ENCODE measurements at regions not wholly inside any gene's neighbourhood (a gene's known extent, or its start where the extent isn't known, plus 50 kb on each side); places are given as distances from the start of the nearest gene placed in this dataset.

DNA sequence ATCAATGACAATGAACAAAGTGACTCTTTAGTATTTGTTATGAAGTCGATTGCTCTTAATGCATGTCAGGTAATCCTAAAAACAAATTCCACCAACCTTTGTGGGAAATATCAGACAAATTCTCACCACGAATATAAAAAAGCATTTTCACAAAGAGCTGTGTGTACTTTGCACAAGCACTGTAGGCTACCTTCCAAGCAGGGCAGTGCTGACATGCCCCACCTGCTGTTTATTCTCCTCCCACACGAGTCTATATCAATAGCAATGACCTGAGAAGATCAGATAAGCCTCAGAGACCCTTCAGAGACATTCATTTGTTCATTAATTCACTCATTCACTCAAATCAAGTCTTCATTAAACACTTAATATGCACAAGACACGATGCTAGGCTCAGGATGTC, 469.1 kb downstream of the ZSWIM6 start:
- Mint-ChIP-seq H3K4me1 (no peaks in the 10 kb centered on the region), H3K36me3 (no peaks in the 10 kb centered on the region), H3K27me3 (peaks cover 0 to 15% (median 0%) of the 10 kb centered on the region in 5 donors), H3K27ac (no peak overlapping the region), H3K4me3 (no peak overlapping the region), H3K9me3 (no peaks in the 10 kb centered on the region)
- intact Hi-C loops (cut with micrococcal nuclease) = no loop called here
- POLR2A ChIA-PET = no interaction called here
- ATAC-seq (no peak), DNase-seq (no peak)
- Histone ChIP-seq H3K36me3 (ENCODE audit: control insufficient read depth in 2 of 3, insufficient read depth in 3 of 3, low read length in 3 of 3) (no peaks in the 10 kb centered on the region), H3K27me3 (ENCODE audit: control insufficient read depth in 2 of 2, insufficient read depth in 2 of 2, low read length in 2 of 2) (no peaks in the 10 kb centered on the region), H3K27ac (ENCODE audit: low read depth, low read length) (no peak overlapping the region), H3K4me3 (ENCODE audit: low read length) (no peak overlapping the region), H3K9me3 (ENCODE audit: control insufficient read depth in 2 of 3, low read length in 3 of 3) (no peaks in the 10 kb centered on the region), H3K4me1 (ENCODE audit: control insufficient read depth in 2 of 2, insufficient read depth in 2 of 2, low read length in 2 of 2) (no peaks in the 10 kb centered on the region)
- CTCF ChIA-PET = no interaction called here

DNA sequence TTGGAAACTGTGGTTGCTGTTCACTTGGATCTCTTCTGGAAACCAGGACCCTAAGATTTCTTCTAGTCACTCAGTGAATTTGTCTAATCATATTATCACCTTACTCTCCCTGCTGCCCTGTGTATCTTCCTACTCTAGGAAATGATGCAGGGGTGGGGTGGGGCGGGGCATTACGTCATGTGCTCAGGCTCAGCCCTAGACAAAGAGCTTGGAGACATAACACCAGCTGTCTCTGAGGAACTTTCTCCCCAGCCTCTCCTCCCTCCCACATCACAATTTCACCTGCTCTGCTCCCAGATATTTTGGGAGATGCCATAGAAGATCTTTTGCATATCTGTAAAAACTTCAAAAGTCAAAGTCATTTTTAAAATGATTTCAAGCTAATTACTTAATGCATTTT, 470.4 kb downstream of the ZSWIM6 start:
- Histone ChIP-seq H3K27me3 (ENCODE audit: control insufficient read depth in 2 of 2, insufficient read depth in 2 of 2, low read length in 2 of 2) (no peaks in the 10 kb centered on the region), H3K9me3 (ENCODE audit: control insufficient read depth in 2 of 3, low read length in 3 of 3) (no peaks in the 10 kb centered on the region), H3K27ac (ENCODE audit: low read depth, low read length) (no peak overlapping the region), H3K4me1 (ENCODE audit: control insufficient read depth in 2 of 2, insufficient read depth in 2 of 2, low read length in 2 of 2) (no peaks in the 10 kb centered on the region), H3K36me3 (ENCODE audit: control insufficient read depth in 2 of 3, insufficient read depth in 3 of 3, low read length in 3 of 3) (no peaks in the 10 kb centered on the region), H3K4me3 (ENCODE audit: low read length) (no peak overlapping the region)
- Mint-ChIP-seq H3K4me1 (no peaks in the 10 kb centered on the region), H3K9me3 (peaks cover 0 to 4% (median 0%) of the 10 kb centered on the region in 11 donors), H3K27ac (no peak overlapping the region), H3K27me3 (peaks cover 0 to 15% (median 0%) of the 10 kb centered on the region in 5 donors), H3K36me3 (no peaks in the 10 kb centered on the region), H3K4me3 (no peak overlapping the region)
- no peak for ATAC-seq
- ChIA-PET CTCF (no interaction called here), POLR2A (no interaction called here)
- DNase-seq = no peak
- intact Hi-C loops (cut with micrococcal nuclease) = no loop called here

DNA sequence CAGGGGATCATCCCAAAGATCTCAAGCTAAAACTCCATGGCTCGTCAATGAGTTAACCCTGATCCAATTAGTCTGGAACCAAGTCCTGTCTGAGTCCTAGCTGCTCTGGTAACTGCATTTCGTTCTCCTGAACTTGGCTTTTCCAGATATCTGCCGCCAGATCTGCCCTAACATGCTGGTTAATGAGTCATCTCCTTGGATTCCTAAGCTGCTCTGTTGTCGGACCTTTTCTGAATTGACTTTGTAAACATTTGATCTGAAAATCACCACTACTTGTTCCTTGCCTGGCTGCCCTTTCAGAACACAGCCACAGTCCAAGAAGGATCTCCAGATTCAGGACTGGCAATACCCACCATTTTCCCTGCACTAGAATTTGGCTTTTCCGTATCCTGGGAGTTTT, 473.0 kb downstream of the ZSWIM6 start:
- intact Hi-C loops (cut with micrococcal nuclease) = no loop called here
- peaks cover 0 to 21% (median under 1%) of the 10 kb centered on the region in 5 donors for H3K27me3 Mint-ChIP-seq
- peaks cover 0 to 4% (median 0%) of the 10 kb centered on the region in 11 donors for H3K9me3 Mint-ChIP-seq
- Histone ChIP-seq H3K36me3 (ENCODE audit: control insufficient read depth in 2 of 3, insufficient read depth in 3 of 3, low read length in 3 of 3) (no peaks in the 10 kb centered on the region), H3K27me3 (ENCODE audit: control insufficient read depth in 2 of 2, insufficient read depth in 2 of 2, low read length in 2 of 2) (no peaks in the 10 kb centered on the region), H3K4me1 (ENCODE audit: control insufficient read depth in 2 of 2, insufficient read depth in 2 of 2, low read length in 2 of 2) (no peaks in the 10 kb centered on the region), H3K9me3 (ENCODE audit: control insufficient read depth in 2 of 3, low read length in 3 of 3) (no peaks in the 10 kb centered on the region), H3K27ac (ENCODE audit: low read depth, low read length) (no peak overlapping the region), H3K4me3 (ENCODE audit: low read length) (no peak overlapping the region)
- ChIA-PET CTCF (no interaction called here), POLR2A (no interaction called here)
- H3K36me3 Mint-ChIP-seq = no peaks in the 10 kb centered on the region
- no peak for DNase-seq
- ATAC-seq = no peak
- H3K4me1 Mint-ChIP-seq = no peaks in the 10 kb centered on the region
- no peak overlapping the region for H3K4me3 Mint-ChIP-seq
- H3K27ac Mint-ChIP-seq = no peak overlapping the region

DNA sequence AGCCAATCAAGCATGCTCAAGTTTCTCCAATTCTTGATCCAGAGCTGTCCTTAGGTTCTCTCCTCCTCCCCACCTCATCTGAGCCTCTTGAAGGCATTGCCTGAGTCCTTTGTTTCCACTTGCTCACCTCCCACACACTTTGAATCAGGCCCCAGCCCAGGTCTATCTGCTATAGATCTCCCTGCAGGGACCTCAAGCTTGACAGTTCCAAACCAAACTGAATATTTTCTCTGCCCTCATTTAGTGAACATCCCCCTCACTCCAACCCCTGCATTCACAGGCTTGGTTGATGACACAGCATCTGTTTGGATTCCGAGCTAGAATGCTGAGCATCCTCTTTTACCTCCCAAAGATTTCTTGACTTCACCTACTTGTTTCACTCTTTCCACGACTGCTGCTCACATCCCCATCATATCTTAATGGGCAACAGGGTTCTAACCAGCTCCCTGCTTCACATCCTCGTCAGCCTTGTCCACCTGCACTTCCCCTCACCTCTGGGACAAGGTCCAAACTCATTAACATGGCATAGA, 474.5 kb downstream of the ZSWIM6 start:
- Histone ChIP-seq H3K4me3 (ENCODE audit: low read length) (no peak overlapping the region), H3K27me3 (ENCODE audit: control insufficient read depth in 2 of 2, insufficient read depth in 2 of 2, low read length in 2 of 2) (no peaks in the 10 kb centered on the region), H3K4me1 (ENCODE audit: control insufficient read depth in 2 of 2, insufficient read depth in 2 of 2, low read length in 2 of 2) (no peaks in the 10 kb centered on the region), H3K36me3 (ENCODE audit: control insufficient read depth in 2 of 3, insufficient read depth in 3 of 3, low read length in 3 of 3) (no peaks in the 10 kb centered on the region), H3K27ac (ENCODE audit: low read depth, low read length) (no peak overlapping the region), H3K9me3 (ENCODE audit: control insufficient read depth in 2 of 3, low read length in 3 of 3) (no peaks in the 10 kb centered on the region)
- DNase-seq = no peak
- Mint-ChIP-seq H3K4me1 (peaks cover 0 to 2% (median 0%) of the 10 kb centered on the region in 7 donors), H3K36me3 (no peaks in the 10 kb centered on the region), H3K9me3 (peaks cover 0 to 4% (median 0%) of the 10 kb centered on the region in 11 donors), H3K4me3 (no peak overlapping the region), H3K27ac (no peak overlapping the region), H3K27me3 (peaks cover 0 to 31% (median 11%) of the 10 kb centered on the region in 5 donors)
- ATAC-seq = no peak
- CTCF ChIA-PET = no interaction called here
- intact Hi-C loops (cut with micrococcal nuclease) = no loop called here
- POLR2A ChIA-PET = no interaction called here

DNA sequence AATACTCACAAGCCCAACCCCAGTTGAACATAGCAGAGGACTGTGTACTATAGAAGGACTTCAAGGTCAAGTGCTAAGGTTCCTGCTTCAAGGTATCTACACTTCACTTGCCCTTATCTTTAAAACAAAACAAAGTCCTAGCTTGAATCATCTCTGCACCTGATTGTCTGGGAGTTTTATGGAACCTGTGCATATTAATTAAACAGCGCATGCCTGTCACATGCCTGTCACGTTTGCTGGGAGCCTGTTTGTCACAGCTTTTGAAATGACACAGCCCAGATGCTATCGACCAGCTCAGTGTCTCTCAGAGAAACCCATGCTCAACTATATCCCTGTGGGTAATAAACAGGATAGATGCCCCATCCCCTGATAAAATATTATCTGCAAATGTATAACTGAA, 476.0 kb downstream of the ZSWIM6 start:
- Mint-ChIP-seq H3K36me3 (no peaks in the 10 kb centered on the region), H3K4me3 (no peak overlapping the region), H3K27ac (no peak overlapping the region), H3K4me1 (peaks cover 0 to 2% (median 0%) of the 10 kb centered on the region in 7 donors), H3K9me3 (peaks cover 0 to 4% (median 0%) of the 10 kb centered on the region in 11 donors), H3K27me3 (peaks cover 0 to 34% (median 18%) of the 10 kb centered on the region in 5 donors)
- intact Hi-C loops (cut with micrococcal nuclease) = no loop called here
- Histone ChIP-seq H3K9me3 (ENCODE audit: control insufficient read depth in 2 of 3, low read length in 3 of 3) (no peaks in the 10 kb centered on the region), H3K27me3 (ENCODE audit: control insufficient read depth in 2 of 2, insufficient read depth in 2 of 2, low read length in 2 of 2) (no peaks in the 10 kb centered on the region), H3K27ac (ENCODE audit: low read depth, low read length) (no peak overlapping the region), H3K4me3 (ENCODE audit: low read length) (no peak overlapping the region), H3K4me1 (ENCODE audit: control insufficient read depth in 2 of 2, insufficient read depth in 2 of 2, low read length in 2 of 2) (no peaks in the 10 kb centered on the region), H3K36me3 (ENCODE audit: control insufficient read depth in 2 of 3, insufficient read depth in 3 of 3, low read length in 3 of 3) (no peaks in the 10 kb centered on the region)
- ATAC-seq (no peak), DNase-seq (no peak)
- POLR2A ChIA-PET = no interaction called here
- CTCF ChIA-PET = no interaction called here

DNA sequence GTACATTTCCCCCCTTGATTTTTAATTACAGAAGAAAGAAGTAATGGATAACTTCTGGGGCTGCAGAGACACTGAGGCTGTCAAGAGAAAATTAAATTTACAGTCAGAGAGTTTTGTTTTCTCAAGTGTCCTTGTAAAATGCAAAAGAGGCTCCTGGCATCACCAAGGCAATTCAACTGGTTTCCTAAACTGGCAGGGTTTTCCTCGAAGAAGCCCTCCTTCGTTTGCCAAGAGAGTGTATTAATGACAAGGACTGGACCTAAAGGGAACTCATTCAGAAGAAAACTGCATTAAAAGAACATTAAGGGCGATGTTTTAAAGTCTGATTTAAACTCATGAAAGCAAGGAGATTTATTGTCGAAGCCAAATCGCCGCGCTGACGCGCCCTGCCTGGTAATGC, 476.9 kb downstream of the ZSWIM6 start:
- Histone ChIP-seq H3K9me3 (ENCODE audit: control insufficient read depth in 2 of 3, low read length in 3 of 3) (no peaks in the 10 kb centered on the region), H3K36me3 (ENCODE audit: control insufficient read depth in 2 of 3, insufficient read depth in 3 of 3, low read length in 3 of 3) (no peaks in the 10 kb centered on the region), H3K27ac (ENCODE audit: low read depth, low read length) (no peak overlapping the region), H3K27me3 (ENCODE audit: control insufficient read depth in 2 of 2, insufficient read depth in 2 of 2, low read length in 2 of 2) (no peaks in the 10 kb centered on the region), H3K4me3 (ENCODE audit: low read length) (no peak overlapping the region), H3K4me1 (ENCODE audit: control insufficient read depth in 2 of 2, insufficient read depth in 2 of 2, low read length in 2 of 2) (no peaks in the 10 kb centered on the region)
- ATAC-seq = no peak
- intact Hi-C loops (cut with micrococcal nuclease) = no loop called here
- peaks cover 0 to 2% (median 0%) of the 10 kb centered on the region in 7 donors for H3K4me1 Mint-ChIP-seq
- H3K9me3 Mint-ChIP-seq = peaks cover 0 to 4% (median 0%) of the 10 kb centered on the region in 11 donors
- no peaks in the 10 kb centered on the region for H3K36me3 Mint-ChIP-seq
- ChIA-PET CTCF (no interaction called here), POLR2A (no interaction called here)
- DNase-seq = no peak
- H3K27me3 Mint-ChIP-seq = peaks cover 0 to 34% (median 18%) of the 10 kb centered on the region in 5 donors
- no peak overlapping the region for H3K27ac Mint-ChIP-seq
- H3K4me3 Mint-ChIP-seq = no peak overlapping the region

DNA sequence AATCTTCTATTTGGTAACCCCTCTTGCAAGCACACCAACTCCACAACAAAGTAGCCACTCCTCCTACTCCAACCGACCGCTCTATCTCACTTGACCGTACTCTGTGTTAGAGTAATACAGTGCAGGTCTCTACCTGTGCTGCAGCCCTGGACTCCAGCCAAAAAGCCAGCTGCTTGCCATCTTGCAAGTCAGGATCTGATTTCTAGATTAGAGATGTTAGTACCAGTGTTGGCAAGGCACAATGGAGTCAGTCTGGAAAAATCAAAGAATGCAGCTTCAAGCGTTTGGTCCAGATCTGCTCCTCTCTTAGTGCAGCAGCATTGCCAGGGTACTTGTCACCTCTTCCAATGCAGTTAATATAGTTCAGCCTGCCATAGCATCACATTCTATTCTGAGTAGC, 477.6 kb downstream of the ZSWIM6 start:
- Histone ChIP-seq H3K4me1 (ENCODE audit: control insufficient read depth in 2 of 2, insufficient read depth in 2 of 2, low read length in 2 of 2) (no peaks in the 10 kb centered on the region), H3K27me3 (ENCODE audit: control insufficient read depth in 2 of 2, insufficient read depth in 2 of 2, low read length in 2 of 2) (no peaks in the 10 kb centered on the region), H3K27ac (ENCODE audit: low read depth, low read length) (no peak overlapping the region), H3K36me3 (ENCODE audit: control insufficient read depth in 2 of 3, insufficient read depth in 3 of 3, low read length in 3 of 3) (no peaks in the 10 kb centered on the region), H3K4me3 (ENCODE audit: low read length) (no peak overlapping the region), H3K9me3 (ENCODE audit: control insufficient read depth in 2 of 3, low read length in 3 of 3) (no peaks in the 10 kb centered on the region)
- Mint-ChIP-seq H3K36me3 (no peaks in the 10 kb centered on the region), H3K27me3 (peaks cover 0 to 34% (median 18%) of the 10 kb centered on the region in 5 donors), H3K9me3 (peaks cover 0 to 4% (median 0%) of the 10 kb centered on the region in 11 donors), H3K4me1 (peaks cover 0 to 2% (median 0%) of the 10 kb centered on the region in 7 donors), H3K27ac (no peak overlapping the region), H3K4me3 (no peak overlapping the region)
- ChIA-PET POLR2A (no interaction called here), CTCF (no interaction called here)
- DNase-seq (no peak), ATAC-seq (no peak)
- intact Hi-C loops (cut with micrococcal nuclease) = no loop called here

All from naive thymus-derived CD4-positive, alpha-beta T cell (primary cell).